Activated T-cell treated with anti-CD3 and anti-CD28 coated beads for 4 hours (primary cell): ENCODE measurements at regions not wholly inside any gene's neighbourhood (a gene's known extent, or its start where the extent isn't known, plus 50 kb on each side); places are given as distances from the start of the nearest gene placed in this dataset.

Experiments used
- DNase-seq: peaks from one replicate; pipeline ENCODE4 v3.0.0-alpha.2; 2020

GRCh38 chr18:77597726-77598125 is 348.1 kb downstream of the GALR1 start:
- DNase-seq, result no peak

GRCh38 chr18:77600674-77601073 is 351.0 kb downstream of the GALR1 start:
- DNase-seq, result no peak

GRCh38 chr18:77601567-77601966 is 351.9 kb downstream of the GALR1 start:
- DNase-seq, result no peak

- DNase-seq, result no peak
These were observed 357.4 kb downstream of the GALR1 start for GRCh38 chr18:77607087-77607486.

- DNase-seq, result no peak
These were observed 359.2 kb downstream of the GALR1 start for GRCh38 chr18:77608807-77609206.

GRCh38 chr18:77617694-77618093 is 368.0 kb downstream of the GALR1 start:
- DNase-seq, result no peak

- no peak for DNase-seq
These were observed 369.9 kb downstream of the GALR1 start for GRCh38 chr18:77619525-77619924.

- DNase-seq, result no peak
These were observed 372.5 kb downstream of the GALR1 start for GRCh38 chr18:77622009-77622692.

- no peak for DNase-seq
These were observed 383.1 kb downstream of the GALR1 start for GRCh38 chr18:77632758-77633157.

- DNase-seq, result no peak
These were observed 384.8 kb downstream of the GALR1 start for GRCh38 chr18:77634494-77634893.

GRCh38 chr18:77635451-77635850 is 385.8 kb downstream of the GALR1 start:
- DNase-seq, result no peak

GRCh38 chr18:77635858-77636257 is 386.2 kb downstream of the GALR1 start:
- no peak for DNase-seq

GRCh38 chr18:77645170-77645872 is 395.7 kb downstream of the GALR1 start:
- DNase-seq, result no peak

- DNase-seq, result no peak
These were observed 397.8 kb downstream of the GALR1 start for GRCh38 chr18:77647472-77647871.

GRCh38 chr18:77648411-77648810 is 398.8 kb downstream of the GALR1 start:
- no peak for DNase-seq

- peak; percentile 24 for DNase-seq
These were observed 401.2 kb downstream of the GALR1 start for GRCh38 chr18:77650799-77651385.

GRCh38 chr18:77651441-77651840 is 401.8 kb downstream of the GALR1 start:
- DNase-seq, result no peak

- DNase-seq, result no peak
These were observed 404.1 kb downstream of the GALR1 start for GRCh38 chr18:77653792-77654191.

- DNase-seq, result no peak
These were observed 404.7 kb downstream of the GALR1 start for GRCh38 chr18:77654302-77654701.

GRCh38 chr18:77657651-77658298 is 408.1 kb downstream of the GALR1 start:
- DNase-seq, result no peak

- no peak for DNase-seq
These were observed 408.6 kb downstream of the GALR1 start for GRCh38 chr18:77658299-77658662.

GRCh38 chr18:77658751-77659448 is 409.3 kb downstream of the GALR1 start:
- DNase-seq, result no peak

GRCh38 chr18:77666613-77667012 is 417.0 kb downstream of the GALR1 start:
- DNase-seq, result no peak
